Panc1 (cell line): ENCODE measurements at regions not wholly inside any gene's neighbourhood (a gene's known extent, or its start where the extent isn't known, plus 50 kb on each side); places are given as distances from the start of the nearest gene placed in this dataset.

ENCODE experiments used
- ATAC-seq: fragments of 200-7000 bp; cut with Tn5 transposase; 2 replicates; pipeline ENCODE4 v1.9.1; 2020; ENCODE audit warnings: mild to moderate bottlenecking, moderate library complexity
- BruUV-seq: library from RNA; stranded (reverse); fragments of 400-500 nt; replicated peaks from 2 replicates; lab custom pipeline; 2021; lab: Mats Ljungman, UMichigan
- CTCF ChIA-PET: fragments of 300-600 bp; sonication (Branson Sonifier 250); formaldehyde crosslinking; loops from one replicate; lab custom pipeline; 2022; ENCODE audit warnings: antibody characterized with exemption; lab: Charles Lee
- POLR2A ChIA-PET: fragments of 300-600 bp; sonication (Branson Sonifier 250); formaldehyde crosslinking; loops from one replicate; lab custom pipeline; 2022; ENCODE audit warnings: antibody characterized with exemption; lab: Charles Lee
- DNase-seq: peaks from one replicate; pipeline ENCODE4 v3.0.0-alpha.2; 2010; ENCODE audit warnings: low read depth, low spot score
- H3K27ac ChIP-seq: 2 replicates; pipeline ENCODE4 v1.5.1; 2011; ENCODE audit warnings: mild to moderate bottlenecking, low read length, inconsistent platforms
- H3K27me3 ChIP-seq: fragments of 200-500 bp; sonication (Bioruptor generic); 2 replicates; pipeline ENCODE4 v1.6.0; 2014; ENCODE audit warnings: low read length, inconsistent platforms; ENCODE audit not compliant: control insufficient read depth, insufficient read depth
- H3K36me3 ChIP-seq: fragments of 200-500 bp; sonication (Bioruptor generic); 2 replicates; pipeline ENCODE4 v1.5.1; 2014; ENCODE audit warnings: inconsistent platforms, mild to moderate bottlenecking, low read length, moderate library complexity; ENCODE audit not compliant: control insufficient read depth, insufficient read depth
- H3K4me1 ChIP-seq: 2 replicates; pipeline ENCODE4 v1.5.1; 2011; ENCODE audit warnings: inconsistent platforms, mild to moderate bottlenecking, low read length, moderate library complexity; ENCODE audit not compliant: control insufficient read depth, insufficient read depth
- H3K4me3 ChIP-seq, 2 experiments: 2 replicates each; pipeline ENCODE4 v1.5.1; 2011 to 2012; ENCODE audit warnings: low read depth in 2 of 2, low read length in 2 of 2, mild to moderate bottlenecking in 2 of 2, inconsistent platforms in 1 of 2, moderate library complexity in 1 of 2
- H3K9me3 ChIP-seq: fragments of 200-500 bp; sonication (Bioruptor generic); 2 replicates; pipeline ENCODE4 v1.5.1; 2014; ENCODE audit warnings: low read depth, mild to moderate bottlenecking, inconsistent platforms, low read length, moderate library complexity; ENCODE audit not compliant: control insufficient read depth, insufficient read depth
- CTCF ChIP-seq: fragments of 450-650 bp; IDR thresholded peaks from 2 replicates; pipeline ENCODE4 v1.5.1; 2017; ENCODE audit warnings: mild to moderate bottlenecking
- POLR2AphosphoS5 ChIP-seq: IDR thresholded peaks from 2 replicates; pipeline ENCODE4 v1.6.1; 2012; ENCODE audit warnings: mild to moderate bottlenecking, low read depth, low read length, moderate library complexity
- REST ChIP-seq, 2 experiments: IDR thresholded peaks; 2 replicates each; pipeline ENCODE4 v1.6.1; 2011 to 2012; ENCODE audit warnings: low read depth in 2 of 2, control low read depth in 1 of 2, low read length in 1 of 2, mild to moderate bottlenecking in 1 of 2, moderate library complexity in 1 of 2; ENCODE audit not compliant: insufficient read depth in 1 of 2
- SIN3A ChIP-seq: IDR thresholded peaks from 2 replicates; pipeline ENCODE4 v1.6.1; 2012; ENCODE audit warnings: low read depth, mild to moderate bottlenecking, low read length, moderate library complexity, borderline replicate concordance; ENCODE audit not compliant: insufficient read depth
- TCF7L2 ChIP-seq: IDR thresholded peaks from 2 replicates; pipeline ENCODE4 v1.6.1; 2011; ENCODE audit warnings: mild to moderate bottlenecking, low read depth, low read length, inconsistent platforms
- in situ Hi-C: cut with HindIII; loops from 2 replicates; pipeline ENCODE4 v1.10.0; 2016; ENCODE audit warnings: low sequenced_read_pairs, low pct_unique_long_range_greater_than_20kb
- intact Hi-C: fragments of 100-400 bp; cut with micrococcal nuclease; formaldehyde crosslinking; loops from one replicate; pipeline ENCODE4 v1.10.0; 2022; ENCODE audit not compliant: unreplicated experiment

GRCh38 chr10:123446449-123447156, 219.6 kb upstream of the GPR26 start:
- in situ Hi-C loops (no loop called here), intact Hi-C loops (no loop called here)
- POLR2A ChIA-PET: no interaction called here
- Histone ChIP-seq H3K27me3 (peaks cover 10% of the 10 kb centered on the region; the same call in 1 of the 2 replicates), H3K4me1 (no peaks in the 10 kb centered on the region), H3K4me3 (no peak overlapping the region), H3K27ac (no peak overlapping the region), H3K9me3 (no peaks in the 10 kb centered on the region), H3K36me3 (no peaks in the 10 kb centered on the region)
- ATAC-seq: no peak
- TF ChIP-seq POLR2AphosphoS5 (no peak), TCF7L2 (no peak), CTCF (no peak), REST (IDR thresholded peaks at IDR 0.05; ENCODE audit: insufficient read depth in 1 of 2, low read depth in 2 of 2, low read length in 1 of 2) (no peak), SIN3A (no peak)
- DNase-seq: no peak
- CTCF ChIA-PET: no interaction called here
- BruUV-seq: no TSS peak

- H3K27me3 ChIP-seq: peaks cover 16% of the 10 kb centered on the region
- BruUV-seq: no TSS peak
- in situ Hi-C loops: no loop called here
Measured at GRCh38 chr10:123449234-123449962, 216.8 kb upstream of the GPR26 start.

More at GRCh38 chr10:123449234-123449962, 216.8 kb upstream of the GPR26 start:
- ChIA-PET CTCF (no interaction called here), POLR2A (no interaction called here)
- H3K27ac ChIP-seq: no peak overlapping the region
- H3K9me3 ChIP-seq: no peaks in the 10 kb centered on the region
- ATAC-seq: no peak
- H3K4me3 ChIP-seq: no peak overlapping the region
- H3K4me1 ChIP-seq: no peaks in the 10 kb centered on the region
- TF ChIP-seq POLR2AphosphoS5 (no peak), SIN3A (no peak), REST (IDR thresholded peaks at IDR 0.05; ENCODE audit: insufficient read depth in 1 of 2, low read depth in 2 of 2, low read length in 1 of 2) (no peak), CTCF (no peak), TCF7L2 (no peak)
- intact Hi-C loops: no loop called here
- DNase-seq: no peak
- no peaks in the 10 kb centered on the region for H3K36me3 ChIP-seq
